ENCODE measurements at regions not wholly inside any gene's neighbourhood (a gene's known extent, or its start where the extent isn't known, plus 50 kb on each side); places are given as distances from the start of the nearest gene placed in this dataset.
A peak's percentile ranks its signal among the peaks of the same experiment; 100 is the strongest.

- no peaks in the 10 kb centered on the region for H3K4me1 ChIP-seq (ENCODE audit: insufficient read depth, low read length, poor library complexity, severe bottlenecking)
- H3K27me3 ChIP-seq (ENCODE audit: insufficient read depth, low read length, poor library complexity, severe bottlenecking) = no peaks in the 10 kb centered on the region
- H3K36me3 ChIP-seq (ENCODE audit: insufficient read depth, low read length) = no peaks in the 10 kb centered on the region
- no peak overlapping the region for H3K4me2 ChIP-seq (ENCODE audit: low read depth, low read length, poor library complexity, severe bottlenecking)
- no peaks in the 10 kb centered on the region for H4K20me1 ChIP-seq (ENCODE audit: insufficient read depth, low read length, poor library complexity, severe bottlenecking)
- H3K9ac ChIP-seq (ENCODE audit: low read depth, low read length, poor library complexity, severe bottlenecking) = no peak overlapping the region
- H3K79me2 ChIP-seq (ENCODE audit: insufficient read depth, low read length) = no peaks in the 10 kb centered on the region
- H3F3A ChIP-seq (ENCODE audit: low read depth) = no peaks in the 10 kb centered on the region
- no peaks in the 10 kb centered on the region for H3K9me3 ChIP-seq (ENCODE audit: insufficient read depth, low read depth, low read length)
- TF ChIP-seq EZH2phosphoT487 (IDR thresholded peaks at IDR 0.05; ENCODE audit: borderline replicate concordance) (no peak), CTCF (conservative IDR thresholded peaks at IDR 0.05; ENCODE audit: low read length) (no peak)
- H3K4me3 ChIP-seq (ENCODE audit: low read length, poor library complexity, severe bottlenecking) = no peak overlapping the region
- H3K9me2 ChIP-seq (replicated peaks; ENCODE audit: low read depth, low read length) = no peaks in the 10 kb centered on the region
- peak overlapping the region; percentile 40; the same call in 1 of the 2 replicates for H2AFZ ChIP-seq (ENCODE audit: low read length)
Measured at GRCh38 chr13:57326532-57326931, 159.5 kb downstream of the PRR20E start.

- H3K4me2 ChIP-seq (ENCODE audit: low read depth, low read length, poor library complexity, severe bottlenecking) = no peak overlapping the region
- no peak for TF ChIP-seq EZH2phosphoT487 (IDR thresholded peaks at IDR 0.05; ENCODE audit: borderline replicate concordance)
- TF ChIP-seq CTCF (conservative IDR thresholded peaks at IDR 0.05; ENCODE audit: low read length) = no peak
- no peak overlapping the region for H2AFZ ChIP-seq (ENCODE audit: low read length)
- no peaks in the 10 kb centered on the region for H4K20me1 ChIP-seq (ENCODE audit: insufficient read depth, low read length, poor library complexity, severe bottlenecking)
- H3K9me2 ChIP-seq (replicated peaks; ENCODE audit: low read depth, low read length) = no peaks in the 10 kb centered on the region
- H3K9ac ChIP-seq (ENCODE audit: low read depth, low read length, poor library complexity, severe bottlenecking) = no peak overlapping the region
- H3K9me3 ChIP-seq (ENCODE audit: insufficient read depth, low read depth, low read length) = no peaks in the 10 kb centered on the region; the same call in 1 of the 2 replicates
- no peaks in the 10 kb centered on the region for H3K27me3 ChIP-seq (ENCODE audit: insufficient read depth, low read length, poor library complexity, severe bottlenecking)
- H3F3A ChIP-seq (ENCODE audit: low read depth) = no peaks in the 10 kb centered on the region
- H3K4me1 ChIP-seq (ENCODE audit: insufficient read depth, low read length, poor library complexity, severe bottlenecking) = no peaks in the 10 kb centered on the region
- no peaks in the 10 kb centered on the region for H3K36me3 ChIP-seq (ENCODE audit: insufficient read depth, low read length)
- H3K4me3 ChIP-seq (ENCODE audit: low read length, poor library complexity, severe bottlenecking) = no peak overlapping the region
- H3K79me2 ChIP-seq (ENCODE audit: insufficient read depth, low read length) = no peaks in the 10 kb centered on the region
Measured at GRCh38 chr13:57340878-57341277, 173.9 kb downstream of the PRR20E start.

GRCh38 chr13:57345526-57345925, 178.5 kb downstream of the PRR20E start:
- H3K9ac ChIP-seq (ENCODE audit: low read depth, low read length, poor library complexity, severe bottlenecking) = no peak overlapping the region
- H4K20me1 ChIP-seq (ENCODE audit: insufficient read depth, low read length, poor library complexity, severe bottlenecking) = no peaks in the 10 kb centered on the region
- H3K9me2 ChIP-seq (replicated peaks; ENCODE audit: low read depth, low read length) = no peaks in the 10 kb centered on the region
- no peak overlapping the region for H2AFZ ChIP-seq (ENCODE audit: low read length)
- no peaks in the 10 kb centered on the region for H3K36me3 ChIP-seq (ENCODE audit: insufficient read depth, low read length)
- H3K4me1 ChIP-seq (ENCODE audit: insufficient read depth, low read length, poor library complexity, severe bottlenecking) = no peaks in the 10 kb centered on the region
- H3F3A ChIP-seq (ENCODE audit: low read depth) = no peaks in the 10 kb centered on the region
- H3K9me3 ChIP-seq (ENCODE audit: insufficient read depth, low read depth, low read length) = no peaks in the 10 kb centered on the region
- H3K4me2 ChIP-seq (ENCODE audit: low read depth, low read length, poor library complexity, severe bottlenecking) = no peak overlapping the region
- H3K79me2 ChIP-seq (ENCODE audit: insufficient read depth, low read length) = no peaks in the 10 kb centered on the region
- H3K4me3 ChIP-seq (ENCODE audit: low read length, poor library complexity, severe bottlenecking) = no peak overlapping the region
- no peaks in the 10 kb centered on the region for H3K27me3 ChIP-seq (ENCODE audit: insufficient read depth, low read length, poor library complexity, severe bottlenecking)
- TF ChIP-seq CTCF (conservative IDR thresholded peaks at IDR 0.05; ENCODE audit: low read length) = no peak
- TF ChIP-seq EZH2phosphoT487 (IDR thresholded peaks at IDR 0.05; ENCODE audit: borderline replicate concordance) = no peak

All from Loucy (cell line).